Osteocyte (in vitro differentiated cells): ENCODE measurements at regions not wholly inside any gene's neighbourhood (a gene's known extent, or its start where the extent isn't known, plus 50 kb on each side); places are given as distances from the start of the nearest gene placed in this dataset.
"Not testable (repeated sequence)": the region's sequence is repeated elsewhere in the genome, so short reads cannot be mapped to it uniquely, and the experiment has no call there.

Source experiments
- DNase-seq: peaks from one replicate; pipeline ENCODE4 v3.0.0; 2021; ENCODE audit warnings: mixed read lengths; ENCODE audit not compliant: unreplicated experiment; ENCODE audit errors: extremely low spot score
- H3K27ac Mint-ChIP-seq: one replicate; pipeline ENCODE4 v1.8.0; 2021; ENCODE audit warnings: mild to moderate bottlenecking, mixed read lengths; ENCODE audit not compliant: unreplicated experiment
- H3K27me3 Mint-ChIP-seq: one replicate; pipeline ENCODE4 v1.8.0; 2021; ENCODE audit warnings: mixed read lengths; ENCODE audit not compliant: unreplicated experiment
- H3K36me3 Mint-ChIP-seq: one replicate; pipeline ENCODE4 v1.8.0; 2021; ENCODE audit warnings: mixed read lengths; ENCODE audit not compliant: unreplicated experiment
- H3K4me1 Mint-ChIP-seq: one replicate; pipeline ENCODE4 v1.8.0; 2021; ENCODE audit warnings: mixed read lengths; ENCODE audit not compliant: unreplicated experiment
- H3K4me3 Mint-ChIP-seq: one replicate; pipeline ENCODE4 v1.8.0; 2021; ENCODE audit warnings: mild to moderate bottlenecking, moderate library complexity, mixed read lengths; ENCODE audit not compliant: unreplicated experiment
- H3K9me3 Mint-ChIP-seq: one replicate; pipeline ENCODE4 v1.8.0; 2021; ENCODE audit warnings: mixed read lengths; ENCODE audit not compliant: unreplicated experiment
- CTCF ChIP-seq: fragments of 200-600 bp; sonication (generic); IDR thresholded peaks from 2 replicates; pipeline ENCODE4 v1.5.0; 2021; ENCODE audit warnings: antibody characterized with exemption, mild to moderate bottlenecking, moderate library complexity

GRCh38 chr1:165112260-165112659 is 244.3 kb downstream of the LMX1A start:
- TF ChIP-seq CTCF, result no peak
- Mint-ChIP-seq H3K27ac (no peak overlapping the region), H3K9me3 (no peaks in the 10 kb centered on the region), H3K36me3 (no peaks in the 10 kb centered on the region), H3K27me3 (peaks cover 2% of the 10 kb centered on the region), H3K4me3 (no peak overlapping the region), H3K4me1 (no peaks in the 10 kb centered on the region)
- DNase-seq, result no peak

GRCh38 chr1:165109013-165109412 is 247.5 kb downstream of the LMX1A start:
- no peak for TF ChIP-seq CTCF
- Mint-ChIP-seq H3K36me3 (no peaks in the 10 kb centered on the region), H3K9me3 (no peaks in the 10 kb centered on the region), H3K4me1 (no peaks in the 10 kb centered on the region), H3K4me3 (no peak overlapping the region), H3K27ac (no peak overlapping the region), H3K27me3 (peaks cover 2% of the 10 kb centered on the region)
- no peak for DNase-seq

GRCh38 chr1:165092542-165093162 is 263.9 kb downstream of the LMX1A start:
- H3K36me3 Mint-ChIP-seq, H3K4me1 Mint-ChIP-seq, H3K27me3 Mint-ChIP-seq, DNase-seq, H3K27ac Mint-ChIP-seq, H3K4me3 Mint-ChIP-seq: not testable (repeated sequence)
- H3K9me3 Mint-ChIP-seq, result peaks cover 40% of the 10 kb centered on the region

GRCh38 chr1:165080253-165080896 is 276.1 kb downstream of the LMX1A start:
- no peak for DNase-seq
- Mint-ChIP-seq H3K9me3 (peaks cover 17% of the 10 kb centered on the region), H3K4me1 (no peaks in the 10 kb centered on the region), H3K4me3 (no peak overlapping the region), H3K27me3 (no peaks in the 10 kb centered on the region), H3K27ac (no peak overlapping the region), H3K36me3 (no peaks in the 10 kb centered on the region)
- TF ChIP-seq CTCF, result no peak

- H3K9me3 Mint-ChIP-seq, result peaks cover 11% of the 10 kb centered on the region
- H3K4me1 Mint-ChIP-seq, result no peaks in the 10 kb centered on the region
- no peak overlapping the region for H3K4me3 Mint-ChIP-seq
- H3K36me3 Mint-ChIP-seq, result no peaks in the 10 kb centered on the region
- no peak for TF ChIP-seq CTCF
- no peak overlapping the region for H3K27ac Mint-ChIP-seq
- no peaks in the 10 kb centered on the region for H3K27me3 Mint-ChIP-seq
- no peak for DNase-seq
Observed at GRCh38 chr1:165078391-165078790, 278.1 kb downstream of the LMX1A start.
